K562 (cell line): ENCODE measurements at regions not wholly inside any gene's neighbourhood (a gene's known extent, or its start where the extent isn't known, plus 50 kb on each side); places are given as distances from the start of the nearest gene placed in this dataset.

Source experiments
- BRF1 ChIP-seq: IDR thresholded peaks from 3 replicates; pipeline ENCODE4 v1.6.1; 2011; ENCODE audit warnings: borderline replicate concordance, mild to moderate bottlenecking; ENCODE audit not compliant: insufficient read length; ENCODE audit errors: extremely low read depth
- NFXL1 ChIP-seq: fragments of 450-650 bp; formaldehyde crosslinking; IDR thresholded peaks from 2 replicates; pipeline ENCODE4 v1.4.0; 2021; ENCODE audit warnings: mild to moderate bottlenecking
- RBM14 ChIP-seq: fragments of 200-400 bp; formaldehyde crosslinking; IDR thresholded peaks from 2 replicates; pipeline ENCODE4 v1.6.1; 2018; ENCODE audit warnings: low read depth, mild to moderate bottlenecking, low read length, moderate library complexity, borderline replicate concordance; ENCODE audit not compliant: insufficient read depth
- RUNX1 ChIP-seq: sonication (generic); IDR thresholded peaks from 2 replicates; pipeline ENCODE4 v1.6.1; 2016; ENCODE audit warnings: antibody characterized with exemption, low read depth
- SLC30A9 ChIP-seq: fragments of 250-450 bp; sonication (Bioruptor Pico); IDR thresholded peaks from 2 replicates; pipeline ENCODE4 v1.8.0; 2022; ENCODE audit warnings: mild to moderate bottlenecking, moderate library complexity
- SPI1 ChIP-seq: IDR thresholded peaks from 2 replicates; pipeline ENCODE4 v1.6.1; 2011; ENCODE audit warnings: low read depth, low read length, control low read depth, borderline replicate concordance
- TCF3 ChIP-seq: sonication (generic); formaldehyde crosslinking; IDR thresholded peaks from 2 replicates; pipeline ENCODE4 v1.4.0; 2020; ENCODE audit warnings: mild to moderate bottlenecking, missing genetic modification reagents
- ZBTB12 ChIP-seq: fragments of 250-450 bp; sonication (Bioruptor Pico); IDR thresholded peaks from 2 replicates; pipeline ENCODE4 v1.4.0; 2020
- ZBTB49 ChIP-seq: sonication (generic); formaldehyde crosslinking; IDR thresholded peaks from 2 replicates; pipeline ENCODE4 v1.8.0; 2022; ENCODE audit warnings: missing genetic modification reagents, mild to moderate bottlenecking, borderline replicate concordance
- ZNF324 ChIP-seq: fragments of 250-450 bp; sonication (Bioruptor Pico); IDR thresholded peaks from 2 replicates; pipeline ENCODE4 v1.4.0; 2020; ENCODE audit warnings: mild to moderate bottlenecking
- ZNF707 ChIP-seq: fragments of 250-450 bp; sonication (Bioruptor Pico); conservative IDR thresholded peaks from 2 replicates; pipeline ENCODE4 v1.8.0; 2022; ENCODE audit warnings: inconsistent platforms, mild to moderate bottlenecking, moderate library complexity
- TF ChIP-seq, protein P1 (sequence below), 2 experiments: fragments of 450-650 bp in 1 of 2; sonication (generic) in 1 of 2; formaldehyde crosslinking in 1 of 2; IDR thresholded peaks; 2 replicates each; pipeline versions ENCODE4 v1.7.1 to v1.9.0; 2016 to 2022; ENCODE audit warnings: inconsistent platforms in 1 of 2, mild to moderate bottlenecking in 1 of 2, missing genetic modification reagents in 1 of 2
- TF ChIP-seq, protein P2 (sequence below): fragments of 250-450 bp; sonication (Bioruptor Pico); IDR thresholded peaks from 2 replicates; pipeline ENCODE4 v1.8.0; 2022; ENCODE audit warnings: inconsistent platforms, mild to moderate bottlenecking, moderate library complexity, borderline replicate concordance

DNA sequence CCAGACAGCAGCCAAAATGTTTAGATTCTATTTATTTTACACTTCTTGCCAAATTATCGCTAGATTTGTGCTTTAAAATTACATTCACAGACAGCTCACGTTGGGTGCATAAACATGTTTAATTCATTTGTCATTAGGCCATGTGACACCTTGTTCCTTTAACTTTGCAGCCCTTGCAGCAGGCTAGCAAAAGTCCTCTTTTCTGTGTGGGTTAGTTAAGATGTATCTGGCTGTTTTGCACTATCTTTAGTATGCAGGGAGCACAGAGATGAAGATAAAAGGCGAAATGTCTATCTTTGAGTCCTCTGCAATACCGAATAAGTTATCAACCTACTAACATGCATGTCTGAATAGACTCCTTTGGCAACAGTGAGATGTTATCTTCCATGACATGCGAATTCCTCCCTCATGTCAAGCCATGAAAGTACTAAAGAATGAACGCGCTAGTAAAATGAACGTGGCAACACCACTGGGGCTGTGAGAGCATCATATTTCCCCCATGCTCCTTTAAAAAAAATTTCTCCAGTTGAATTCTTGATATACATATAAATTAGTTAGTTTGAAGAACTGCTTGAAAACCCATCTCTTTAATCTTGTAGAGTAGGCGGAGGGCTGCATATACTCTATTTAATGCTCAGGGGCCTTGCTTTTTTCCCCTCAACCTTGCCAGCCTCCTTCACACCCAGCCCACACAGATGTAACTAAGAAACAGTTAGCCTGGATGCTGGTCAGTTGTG is 620.4 kb upstream of the NR2F2 start (continued):
- TF ChIP-seq, protein P1, sequence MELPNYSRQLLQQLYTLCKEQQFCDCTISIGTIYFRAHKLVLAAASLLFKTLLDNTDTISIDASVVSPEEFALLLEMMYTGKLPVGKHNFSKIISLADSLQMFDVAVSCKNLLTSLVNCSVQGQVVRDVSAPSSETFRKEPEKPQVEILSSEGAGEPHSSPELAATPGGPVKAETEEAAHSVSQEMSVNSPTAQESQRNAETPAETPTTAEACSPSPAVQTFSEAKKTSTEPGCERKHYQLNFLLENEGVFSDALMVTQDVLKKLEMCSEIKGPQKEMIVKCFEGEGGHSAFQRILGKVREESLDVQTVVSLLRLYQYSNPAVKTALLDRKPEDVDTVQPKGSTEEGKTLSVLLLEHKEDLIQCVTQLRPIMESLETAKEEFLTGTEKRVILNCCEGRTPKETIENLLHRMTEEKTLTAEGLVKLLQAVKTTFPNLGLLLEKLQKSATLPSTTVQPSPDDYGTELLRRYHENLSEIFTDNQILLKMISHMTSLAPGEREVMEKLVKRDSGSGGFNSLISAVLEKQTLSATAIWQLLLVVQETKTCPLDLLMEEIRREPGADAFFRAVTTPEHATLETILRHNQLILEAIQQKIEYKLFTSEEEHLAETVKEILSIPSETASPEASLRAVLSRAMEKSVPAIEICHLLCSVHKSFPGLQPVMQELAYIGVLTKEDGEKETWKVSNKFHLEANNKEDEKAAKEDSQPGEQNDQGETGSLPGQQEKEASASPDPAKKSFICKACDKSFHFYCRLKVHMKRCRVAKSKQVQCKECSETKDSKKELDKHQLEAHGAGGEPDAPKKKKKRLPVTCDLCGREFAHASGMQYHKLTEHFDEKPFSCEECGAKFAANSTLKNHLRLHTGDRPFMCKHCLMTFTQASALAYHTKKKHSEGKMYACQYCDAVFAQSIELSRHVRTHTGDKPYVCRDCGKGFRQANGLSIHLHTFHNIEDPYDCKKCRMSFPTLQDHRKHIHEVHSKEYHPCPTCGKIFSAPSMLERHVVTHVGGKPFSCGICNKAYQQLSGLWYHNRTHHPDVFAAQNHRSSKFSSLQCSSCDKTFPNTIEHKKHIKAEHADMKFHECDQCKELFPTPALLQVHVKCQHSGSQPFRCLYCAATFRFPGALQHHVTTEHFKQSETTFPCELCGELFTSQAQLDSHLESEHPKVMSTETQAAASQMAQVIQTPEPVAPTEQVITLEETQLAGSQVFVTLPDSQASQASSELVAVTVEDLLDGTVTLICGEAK (IDR thresholded peaks at IDR 0.05) = no peak
- TF ChIP-seq, protein P1 (CRISPR knock-in tag; IDR thresholded peaks at IDR 0.05) = no peak
- TF ChIP-seq, protein P2, sequence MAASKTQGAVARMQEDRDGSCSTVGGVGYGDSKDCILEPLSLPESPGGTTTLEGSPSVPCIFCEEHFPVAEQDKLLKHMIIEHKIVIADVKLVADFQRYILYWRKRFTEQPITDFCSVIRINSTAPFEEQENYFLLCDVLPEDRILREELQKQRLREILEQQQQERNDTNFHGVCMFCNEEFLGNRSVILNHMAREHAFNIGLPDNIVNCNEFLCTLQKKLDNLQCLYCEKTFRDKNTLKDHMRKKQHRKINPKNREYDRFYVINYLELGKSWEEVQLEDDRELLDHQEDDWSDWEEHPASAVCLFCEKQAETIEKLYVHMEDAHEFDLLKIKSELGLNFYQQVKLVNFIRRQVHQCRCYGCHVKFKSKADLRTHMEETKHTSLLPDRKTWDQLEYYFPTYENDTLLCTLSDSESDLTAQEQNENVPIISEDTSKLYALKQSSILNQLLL (CRISPR knock-in tag) = no peak
- no peak for TF ChIP-seq ZBTB12 (CRISPR knock-in tag)
- no peak for TF ChIP-seq RUNX1
- no peak for TF ChIP-seq BRF1
- peak; percentile 99 for TF ChIP-seq TCF3 (CRISPR knock-in tag)
- TF ChIP-seq NFXL1 (CRISPR knock-in tag) = no peak
- TF ChIP-seq ZNF707 (CRISPR knock-in tag) = no peak
- no peak for TF ChIP-seq RBM14
- no peak for TF ChIP-seq ZBTB49 (CRISPR knock-in tag)
- TF ChIP-seq SLC30A9 (CRISPR knock-in tag) = no peak
- TF ChIP-seq SPI1 = no peak
- TF ChIP-seq ZNF324 (CRISPR knock-in tag) = no peak
